Mucosa of gallbladder (tissue), 1 donor: ENCODE measurements at regions not wholly inside any gene's neighbourhood (a gene's known extent, or its start where the extent isn't known, plus 50 kb on each side); places are given as distances from the start of the nearest gene placed in this dataset.
"Not testable (repeated sequence)": the region's sequence is repeated elsewhere in the genome, so short reads cannot be mapped to it uniquely, and the experiment has no call there.

Experiments
- DNase-seq: peaks from one replicate; pipeline ENCODE4 v3.0.0-alpha.2; 2020; ENCODE audit warnings: low spot score
- donor health status: DM: no; HTN: no; CAD: no.

- no peak for DNase-seq
Observed at GRCh38 chr5:90338712-90339372, 70.7 kb downstream of the CETN3 start.

DNA sequence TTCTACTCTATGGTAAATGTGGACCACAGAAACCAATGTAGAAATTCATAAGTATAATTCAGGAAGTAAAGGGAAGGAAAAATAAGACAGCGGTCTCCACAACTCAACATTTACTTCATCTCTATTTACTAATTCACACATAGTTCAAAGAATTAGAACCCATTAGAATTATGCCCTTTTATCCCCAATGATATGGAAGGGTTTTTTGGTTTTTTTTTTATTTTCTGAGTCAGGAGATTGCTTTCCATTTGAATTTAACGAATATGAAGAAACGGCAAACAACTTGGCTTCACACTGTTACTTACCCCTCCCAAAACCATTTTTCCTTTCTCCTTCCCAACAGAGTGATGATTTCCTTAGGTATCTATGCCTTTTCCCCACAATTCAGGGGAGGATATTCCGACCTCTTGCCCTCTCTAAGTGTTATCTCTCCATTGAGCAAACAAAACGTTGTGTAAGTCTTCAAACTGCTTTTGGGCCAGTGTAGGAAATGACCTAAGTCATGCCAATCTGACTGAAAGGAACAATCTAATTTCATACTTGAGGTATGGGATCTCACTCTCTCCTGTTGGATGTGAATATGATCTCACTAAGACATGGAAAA, 72.0 kb downstream of the CETN3 start:
- no peak for DNase-seq

- no peak for DNase-seq
Observed at GRCh38 chr5:90336752-90337151, 72.8 kb downstream of the CETN3 start.

DNA sequence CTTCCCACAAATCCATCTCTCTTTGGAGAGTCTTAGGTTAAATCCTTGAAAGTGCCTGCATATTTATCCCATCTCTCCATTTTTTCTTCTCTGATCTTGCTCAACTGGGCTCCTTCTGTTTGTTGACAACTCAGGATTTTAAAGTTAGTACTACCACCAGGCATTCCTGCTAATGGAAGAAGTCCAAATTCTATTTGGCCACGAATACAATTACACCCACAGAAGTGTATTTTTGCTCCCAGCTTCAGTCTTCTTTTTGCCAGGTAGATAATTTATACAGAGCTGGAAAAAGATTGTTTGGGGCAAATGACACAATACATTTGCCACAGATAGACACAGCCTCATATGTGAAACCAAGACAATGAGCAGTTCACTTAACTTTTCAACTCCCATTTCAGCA, 74.8 kb downstream of the CETN3 start:
- no peak for DNase-seq

DNA sequence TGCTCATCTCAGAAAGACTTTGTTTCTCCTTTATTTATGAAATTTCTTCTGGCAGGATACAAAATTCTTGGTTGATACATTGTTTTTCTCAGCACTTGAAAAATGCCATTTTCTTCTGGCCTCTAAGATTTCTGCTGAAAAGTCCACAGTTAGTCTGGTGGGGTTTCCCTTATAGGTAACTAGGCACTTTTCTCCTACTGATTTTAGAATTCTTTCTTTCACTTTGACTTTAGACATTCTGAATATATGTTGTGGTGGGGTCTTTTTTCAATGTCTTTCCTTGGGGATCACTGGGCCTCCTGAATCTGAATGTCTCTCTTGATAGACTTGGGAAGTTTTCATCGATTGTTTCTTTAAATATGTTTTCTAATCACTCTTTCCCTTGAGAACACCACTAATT, 79.6 kb downstream of the CETN3 start:
- no peak for DNase-seq

DNA sequence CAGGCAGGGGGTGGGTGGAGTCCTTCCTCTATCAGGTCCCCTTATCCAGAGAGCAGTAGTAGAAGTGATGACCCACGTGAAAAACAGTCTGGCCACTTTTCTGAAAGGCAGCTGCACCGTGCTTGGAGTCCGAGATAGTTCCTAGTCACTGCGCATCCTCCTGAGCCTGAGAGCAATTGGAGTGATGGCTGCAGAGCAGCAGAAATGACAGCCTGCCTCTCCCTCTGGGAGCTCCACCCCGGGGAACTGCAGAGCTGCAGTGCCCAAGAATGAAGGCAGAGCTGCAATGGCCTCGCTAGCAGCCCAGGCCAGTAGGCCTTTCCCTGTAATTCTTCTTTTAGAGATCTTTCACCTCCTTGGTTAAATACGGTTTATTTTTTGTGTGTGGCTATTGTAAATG, 82.6 kb downstream of the CETN3 start:
- DNase-seq = no peak

DNA sequence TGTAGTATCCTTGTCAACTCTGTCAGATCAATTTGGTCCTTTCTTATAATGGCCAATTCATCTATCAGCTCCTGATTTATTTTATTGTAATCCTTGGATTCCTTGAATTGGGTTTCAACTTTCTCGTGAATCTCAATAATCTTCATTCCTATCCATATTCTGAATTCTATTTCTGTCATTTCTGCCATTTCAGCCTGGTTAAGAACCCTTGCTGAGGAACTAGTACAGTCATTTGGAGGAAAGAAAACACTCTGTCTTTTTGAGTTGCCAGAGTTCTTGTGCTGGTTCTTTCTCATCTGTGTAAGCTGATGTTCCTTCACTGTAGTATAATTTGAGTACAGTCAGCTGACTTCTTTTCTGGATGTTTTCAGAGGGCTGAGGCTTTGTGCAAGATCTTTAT, 84.5 kb downstream of the CETN3 start:
- no peak for DNase-seq

DNA sequence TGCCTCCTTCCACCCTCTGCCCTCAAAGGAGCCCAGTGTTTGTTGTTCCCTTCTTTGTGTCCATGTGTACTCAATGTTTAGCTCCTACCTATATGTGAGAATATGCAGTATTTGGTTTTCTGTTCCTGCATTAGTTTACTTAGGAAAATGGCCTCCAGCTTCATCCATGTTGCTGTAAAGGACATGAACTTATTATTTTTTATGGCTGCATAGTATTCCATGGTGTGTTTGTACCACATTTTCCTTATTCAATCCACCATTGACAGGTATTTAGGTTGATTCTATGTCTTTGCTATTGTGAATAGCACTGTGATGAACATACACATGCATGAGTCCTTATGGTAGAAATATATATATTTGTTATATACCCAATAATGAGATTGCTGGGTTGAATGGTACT, 89.2 kb downstream of the CETN3 start:
- not testable (repeated sequence) for DNase-seq

- DNase-seq = no peak
Observed at GRCh38 chr5:90312027-90312426, 97.5 kb downstream of the CETN3 start.

DNA sequence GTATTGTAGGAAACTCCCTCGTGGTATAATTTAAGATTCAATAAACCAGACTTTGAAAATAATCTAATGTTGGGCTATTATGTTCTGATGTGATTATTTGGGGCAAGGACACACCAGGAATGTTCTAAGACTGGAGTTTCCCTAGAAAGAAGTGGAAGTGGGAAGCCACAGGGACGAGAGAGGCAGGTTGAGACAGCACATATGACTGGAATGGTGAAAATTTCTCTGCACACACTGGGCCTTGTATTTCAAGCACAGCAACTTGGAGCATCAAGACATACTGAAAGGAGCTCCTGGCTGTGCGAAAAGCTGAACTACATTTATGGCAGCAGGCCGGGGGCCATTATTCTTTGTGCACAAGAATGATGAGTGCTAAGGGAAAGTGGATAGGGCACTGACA, 98.2 kb downstream of the CETN3 start:
- no peak for DNase-seq

DNA sequence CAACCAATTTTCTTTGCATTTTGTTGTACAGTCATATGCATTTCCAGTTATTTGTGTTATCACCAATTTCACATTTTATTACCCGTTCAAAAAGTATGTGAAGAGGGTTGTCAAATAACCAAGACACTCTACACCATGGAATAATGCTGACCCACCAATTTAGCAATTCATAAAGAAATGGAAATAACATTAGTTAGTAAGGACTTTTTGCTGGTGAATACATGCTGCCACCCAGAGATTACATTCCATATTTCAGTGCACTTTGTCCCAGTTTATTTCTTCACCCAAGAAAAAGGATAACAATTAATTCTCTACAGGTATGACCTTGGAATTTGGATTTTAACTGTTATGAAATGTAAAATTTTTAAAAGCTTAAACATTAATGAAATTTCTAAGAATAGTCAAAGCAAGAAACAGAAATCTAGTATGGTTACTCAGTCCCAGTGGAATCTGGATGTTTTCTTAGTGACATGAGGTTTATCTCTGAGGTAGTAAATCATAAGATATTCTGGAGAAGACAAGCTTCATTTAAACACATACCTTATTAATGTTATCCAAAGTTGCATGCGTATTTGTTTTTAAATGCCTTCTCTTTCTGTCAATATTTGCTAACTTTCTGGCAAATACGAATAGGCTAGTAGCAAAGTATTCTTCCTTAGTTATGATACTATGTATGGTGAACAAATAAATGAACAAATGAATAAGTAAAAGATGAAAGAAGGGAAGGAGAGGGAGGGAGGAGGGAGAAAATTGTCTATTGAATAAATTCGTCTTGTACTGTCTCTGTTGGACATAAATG, 100.6 kb downstream of the CETN3 start:
- no peak for DNase-seq

DNA sequence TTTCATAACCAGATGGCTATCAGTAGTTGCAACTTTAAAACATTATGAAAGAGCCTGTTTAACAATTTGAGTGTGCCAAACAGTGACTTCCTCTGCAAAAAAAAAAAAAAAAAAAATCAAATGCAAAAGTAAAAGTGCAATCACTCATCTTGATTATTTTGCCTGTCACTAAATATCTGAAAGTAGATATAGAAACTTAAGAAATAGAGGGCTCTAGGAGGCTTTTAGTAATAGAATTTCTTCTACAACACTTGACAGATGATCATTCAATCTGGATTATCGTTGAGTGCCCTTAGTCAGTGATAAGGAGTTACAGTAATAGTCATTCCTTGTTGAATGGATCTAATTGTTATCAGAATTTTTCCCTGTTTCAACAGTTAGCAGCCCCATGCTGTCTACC, 101.8 kb downstream of the CETN3 start:
- DNase-seq = no peak

DNA sequence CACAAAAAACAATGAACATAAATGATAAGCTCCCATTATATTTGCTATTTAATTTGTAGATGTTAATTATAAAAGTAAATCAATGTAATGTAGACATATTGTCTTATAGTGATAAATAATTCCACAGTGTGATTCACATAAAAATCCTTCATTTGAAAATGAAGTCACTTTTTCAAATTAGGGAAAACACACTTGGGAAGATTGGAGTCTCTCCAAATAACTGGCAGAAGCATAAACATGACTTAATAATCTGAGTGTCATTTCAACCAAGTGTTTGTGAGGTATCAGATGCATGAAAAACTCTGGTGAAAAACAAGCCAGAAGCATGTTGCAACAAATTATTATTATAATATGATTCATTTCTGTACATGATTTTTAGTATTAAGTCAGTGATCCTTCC, 102.2 kb downstream of the CETN3 start:
- DNase-seq = no peak

DNA sequence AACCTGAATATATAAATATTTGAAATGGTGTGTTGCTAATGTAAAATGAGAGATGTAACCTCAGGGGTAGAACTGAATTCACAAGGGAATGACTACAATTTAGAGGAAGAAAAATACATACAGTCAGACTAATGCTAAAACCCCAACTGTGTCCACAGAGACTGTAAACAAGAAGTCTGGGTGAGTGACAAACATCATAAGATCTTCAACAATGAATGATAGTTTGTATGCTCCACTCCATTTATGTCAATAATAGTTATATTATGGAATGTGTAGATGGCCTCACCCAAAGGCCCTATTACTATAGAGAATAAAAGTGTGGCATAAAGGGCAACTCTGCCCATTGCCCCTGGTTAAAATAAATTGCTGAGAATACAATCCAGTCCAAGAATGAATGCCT, 102.9 kb downstream of the CETN3 start:
- DNase-seq = no peak

DNA sequence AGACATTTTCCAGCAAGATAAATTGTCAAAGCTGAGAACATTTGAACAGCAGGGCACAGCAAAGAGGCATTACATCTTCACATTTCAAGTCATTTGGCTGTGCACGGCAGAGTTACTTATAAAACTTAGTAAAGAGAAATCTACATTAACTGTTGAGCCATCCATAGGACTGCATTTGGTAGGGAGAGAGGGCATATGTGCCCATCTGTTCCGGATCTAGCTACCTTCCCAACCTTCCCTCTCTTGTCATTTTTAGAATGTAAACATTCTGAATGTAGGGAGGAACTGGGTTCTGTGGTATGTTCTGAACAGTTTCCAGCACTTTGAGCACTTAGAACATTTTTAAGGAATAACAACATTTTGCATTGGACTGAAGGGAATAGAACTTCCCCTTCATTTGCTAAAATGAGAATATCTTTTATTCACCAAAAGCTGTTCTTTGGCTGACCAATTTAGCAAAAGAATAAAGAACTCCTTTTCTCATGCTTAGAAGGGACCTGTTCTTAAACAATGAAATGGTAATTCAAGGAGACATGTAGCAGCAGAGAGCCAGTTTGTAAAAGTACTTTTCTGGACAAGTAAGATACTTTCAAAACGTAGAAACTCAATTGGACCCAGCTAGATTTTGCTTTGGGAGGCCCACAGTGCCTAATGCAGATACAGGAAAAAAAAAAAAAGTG, 104.4 kb downstream of the CETN3 start:
- no peak for DNase-seq

DNA sequence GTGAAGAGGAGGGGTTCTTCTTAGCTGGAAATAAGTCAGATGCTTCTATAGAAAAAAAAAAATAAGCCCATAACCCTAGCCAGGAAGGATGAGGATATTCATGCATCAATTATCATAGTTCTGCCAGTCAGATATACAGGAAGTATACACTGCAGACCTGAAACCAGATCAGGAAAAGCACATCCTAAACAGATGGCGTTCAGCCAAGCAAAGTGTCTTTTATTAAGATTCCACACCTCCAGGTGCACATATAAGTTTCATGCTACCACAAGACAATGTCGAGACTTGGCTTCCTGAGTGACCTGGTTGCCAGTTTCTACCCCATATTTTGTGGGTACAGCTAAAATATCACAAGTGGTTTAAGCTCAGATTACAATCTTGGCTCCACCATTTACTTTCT, 108.3 kb downstream of the CETN3 start:
- DNase-seq = no peak

GRCh38 chr5:90297045-90297764, 112.4 kb downstream of the CETN3 start:
- DNase-seq = no peak

DNA sequence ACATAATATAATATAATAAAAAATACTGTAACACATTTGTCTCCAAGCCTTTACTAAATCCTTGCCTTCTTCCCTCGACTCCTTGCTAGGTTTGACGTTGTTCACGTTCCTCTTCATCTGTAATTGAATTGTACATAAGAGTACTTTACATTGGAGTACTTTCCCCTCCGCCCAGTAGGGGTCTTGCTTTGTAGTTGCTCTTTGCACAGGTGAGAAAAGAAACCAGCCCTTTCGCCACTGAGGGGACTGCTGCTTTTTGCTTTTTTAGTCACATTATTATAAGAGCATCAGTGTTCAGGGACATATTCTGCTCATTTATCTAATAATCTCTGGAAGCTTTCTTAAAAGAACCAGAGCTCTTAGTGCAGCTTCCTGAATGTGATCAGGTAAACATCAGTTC, 115.0 kb downstream of the CETN3 start:
- DNase-seq = no peak

GRCh38 chr5:90293931-90294330, 115.6 kb downstream of the CETN3 start:
- DNase-seq = no peak

- DNase-seq = no peak
Observed at GRCh38 chr5:90290648-90291047, 118.9 kb downstream of the CETN3 start.

DNA sequence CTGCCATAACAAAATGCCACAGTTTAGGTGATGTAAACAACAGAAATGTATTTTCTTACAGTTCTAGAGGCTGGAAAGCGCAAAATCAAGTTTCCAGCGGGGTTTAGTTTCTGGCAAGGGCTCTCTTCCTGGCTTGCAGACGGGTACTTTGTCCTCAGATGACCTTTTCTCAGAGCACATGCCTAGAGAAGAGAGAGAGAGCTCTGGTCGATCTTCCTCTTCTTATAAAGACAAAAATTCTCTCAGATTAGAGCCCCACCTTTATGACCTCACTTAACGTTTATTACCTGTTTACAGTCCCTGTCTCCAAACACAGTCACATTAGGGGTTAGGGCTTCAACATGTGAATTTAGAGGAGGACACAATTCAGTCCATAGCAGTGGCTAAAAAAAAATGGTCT, 119.7 kb downstream of the CETN3 start:
- no peak for DNase-seq

DNA sequence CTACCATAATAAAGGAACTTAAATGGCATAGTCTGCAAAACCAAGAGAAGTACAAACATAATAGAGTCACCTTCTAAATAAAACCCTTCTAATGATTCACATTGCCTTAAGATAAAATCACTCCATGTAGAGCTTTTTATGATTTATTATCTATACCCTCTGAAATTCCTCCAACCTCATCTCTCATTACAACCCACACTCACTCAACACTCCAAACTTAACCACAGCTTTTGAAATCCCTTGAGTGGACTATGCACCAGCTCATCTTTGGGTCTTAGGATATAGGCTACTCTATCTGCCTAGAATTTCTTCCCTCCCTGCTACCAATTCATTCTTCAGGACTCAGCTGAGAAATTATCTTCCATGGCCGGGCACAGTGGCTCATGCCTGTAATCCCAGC, 122.5 kb downstream of the CETN3 start:
- no peak for DNase-seq
